Upper lobe of left lung (tissue), 6 donors: ENCODE measurements at regions not wholly inside any gene's neighbourhood (a gene's known extent, or its start where the extent isn't known, plus 50 kb on each side); places are given as distances from the start of the nearest gene placed in this dataset.
"Not testable (repeated sequence)": the region's sequence is repeated elsewhere in the genome, so short reads cannot be mapped to it uniquely, and the experiment has no call there.

Experiments used
- ATAC-seq, 2 donors: fragments of 200-7000 bp; cut with Tn5 transposase; one replicate each; pipeline ENCODE4 v1.9.1; 2022; ENCODE audit warnings: mild to moderate bottlenecking in 2 of 2, moderate library complexity in 2 of 2; ENCODE audit not compliant: low FRiP score in 2 of 2
- DNase-seq, 2 donors: peaks; one replicate each; pipeline ENCODE4 v3.0.0-alpha.2; 2019 to 2020
- H3K27ac ChIP-seq, 4 donors: fragments of 200-600 bp; sonication (generic); one replicate each; pipeline ENCODE4 v1.5.1; 2016 to 2019
- H3K27me3 ChIP-seq, 4 donors: fragments of 200-600 bp; sonication (generic); one replicate each; pipeline ENCODE4 v1.5.1; 2017 to 2019
- H3K36me3 ChIP-seq, 4 donors: fragments of 200-600 bp; sonication (generic); one replicate each; pipeline ENCODE4 v1.5.1; 2016 to 2019
- H3K4me1 ChIP-seq, 4 donors: fragments of 200-600 bp; sonication (generic); one replicate each; pipeline ENCODE4 v1.5.1; 2018 to 2019
- H3K4me3 ChIP-seq, 4 donors: fragments of 200-600 bp; sonication (generic); one replicate each; pipeline ENCODE4 v1.5.1; 2017 to 2019; ENCODE audit warnings: mild to moderate bottlenecking in 2 of 4, moderate library complexity in 1 of 4
- H3K9me3 ChIP-seq, 4 donors: fragments of 200-600 bp; sonication (generic); one replicate each; pipeline ENCODE4 v1.5.1; 2018 to 2019
- CTCF ChIP-seq, 6 experiments: fragments of 450-650 bp in 4 of 6; fragments of 200-600 bp in 2 of 6; sonication (generic) in 2 of 6; IDR thresholded peaks; one replicate each; pipeline ENCODE4 v1.5.1; 2016 to 2019; ENCODE audit warnings: antibody characterized with exemption in 6 of 6
- EP300 ChIP-seq, 4 donors: sonication (generic); formaldehyde crosslinking; IDR thresholded peaks; one replicate each; pipeline ENCODE4 v1.5.1; 2017; ENCODE audit warnings: antibody characterized with exemption in 4 of 4, control low read depth in 2 of 4
- POLR2A ChIP-seq, 4 donors: fragments of 450-650 bp; IDR thresholded peaks; one replicate each; pipeline ENCODE4 v1.5.1; 2016 to 2017; ENCODE audit warnings: antibody characterized with exemption in 4 of 4, mild to moderate bottlenecking in 2 of 4
- POLR2AphosphoS5 ChIP-seq, 2 donors: sonication (generic); formaldehyde crosslinking; IDR thresholded peaks; one replicate each; pipeline ENCODE4 v1.5.1; 2017; ENCODE audit warnings: antibody characterized with exemption in 2 of 2
- WGBS, 2 donors: methylation state at CpG; one replicate each; pipeline ENCODE4 v1.1.5; 2017 to 2018; 5-methylcytosine and 5-hydroxymethylcytosine counted together
- donor health status: DM: no; HTN: no; CAD: no; lungs with moderate emphysema.
- donor health status: DM: no; HTN: yes; CAD: no; lungs with severe emphysema.

- ATAC-seq = no peak
- no peak for DNase-seq
- H3K9me3 ChIP-seq = no peaks in the 10 kb centered on the region
- H3K27ac ChIP-seq = no peak overlapping the region
- no peaks in the 10 kb centered on the region for H3K4me1 ChIP-seq
- no peak for TF ChIP-seq CTCF (IDR thresholded peaks at IDR 0.05)
- no peak for TF ChIP-seq POLR2AphosphoS5 (IDR thresholded peaks at IDR 0.05)
- no peak for TF ChIP-seq EP300 (IDR thresholded peaks at IDR 0.05)
- TF ChIP-seq POLR2A (IDR thresholded peaks at IDR 0.05) = no peak
- H3K36me3 ChIP-seq = no peaks in the 10 kb centered on the region
- H3K27me3 ChIP-seq = no peaks in the 10 kb centered on the region
- WGBS, 2 donors = 55 to 70% methylated on average over 4 of the region's 4 CpGs
- H3K4me3 ChIP-seq = no peak overlapping the region
Observed at GRCh38 chr2:117330641-117331040, 483.9 kb upstream of the DDX18 start.

- ATAC-seq (no peak), DNase-seq (no peak)
- no peak overlapping the region for H3K4me3 ChIP-seq
- H3K36me3 ChIP-seq = no peaks in the 10 kb centered on the region
- no peak for TF ChIP-seq CTCF (IDR thresholded peaks at IDR 0.05)
- TF ChIP-seq POLR2AphosphoS5 (IDR thresholded peaks at IDR 0.05) = no peak
- no peak for TF ChIP-seq EP300 (IDR thresholded peaks at IDR 0.05)
- no peak for TF ChIP-seq POLR2A (IDR thresholded peaks at IDR 0.05)
- H3K27me3 ChIP-seq = no peaks in the 10 kb centered on the region
- no peaks in the 10 kb centered on the region for H3K4me1 ChIP-seq
- no peaks in the 10 kb centered on the region for H3K9me3 ChIP-seq
- H3K27ac ChIP-seq = no peak overlapping the region
- WGBS, 2 donors = 91 to 93% methylated on average over 3 of the region's 3 CpGs
Observed at GRCh38 chr2:117335967-117336366, 478.5 kb upstream of the DDX18 start.

- 61 to 79% methylated on average over 4 of the region's 4 CpGs for WGBS, 2 donors
- H3K27ac ChIP-seq = no peak overlapping the region
- DNase-seq (no peak), ATAC-seq (no peak)
- H3K4me1 ChIP-seq = no peaks in the 10 kb centered on the region
- H3K9me3 ChIP-seq = no peaks in the 10 kb centered on the region
- TF ChIP-seq EP300 (IDR thresholded peaks at IDR 0.05) = no peak
- TF ChIP-seq POLR2A (IDR thresholded peaks at IDR 0.05) = no peak
- no peak for TF ChIP-seq POLR2AphosphoS5 (IDR thresholded peaks at IDR 0.05)
- no peak overlapping the region for H3K4me3 ChIP-seq
- H3K27me3 ChIP-seq = no peaks in the 10 kb centered on the region
- no peaks in the 10 kb centered on the region for H3K36me3 ChIP-seq
Observed at GRCh38 chr2:117336496-117336895, 478.0 kb upstream of the DDX18 start.

GRCh38 chr2:117337981-117338380 is 476.5 kb upstream of the DDX18 start:
- H3K27me3 ChIP-seq, H3K27ac ChIP-seq, H3K36me3 ChIP-seq, H3K4me1 ChIP-seq, H3K9me3 ChIP-seq, DNase-seq, ATAC-seq, H3K4me3 ChIP-seq: not testable (repeated sequence)
- 64 to 79% methylated on average over 3 of the region's 3 CpGs for WGBS, 2 donors

GRCh38 chr2:117339980-117340379 is 474.5 kb upstream of the DDX18 start:
- DNase-seq (no peak), ATAC-seq (no peak)
- Histone ChIP-seq H3K27ac (no peak overlapping the region), H3K4me1 (no peaks in the 10 kb centered on the region), H3K36me3 (no peaks in the 10 kb centered on the region), H3K4me3 (no peak overlapping the region), H3K9me3 (no peaks in the 10 kb centered on the region), H3K27me3 (no peaks in the 10 kb centered on the region)
- 80 to 81% methylated on average over 3 of the region's 3 CpGs for WGBS, 2 donors
- no peak for TF ChIP-seq POLR2A (IDR thresholded peaks at IDR 0.05)
- TF ChIP-seq EP300 (IDR thresholded peaks at IDR 0.05) = no peak
- no peak for TF ChIP-seq CTCF (IDR thresholded peaks at IDR 0.05)
- no peak for TF ChIP-seq POLR2AphosphoS5 (IDR thresholded peaks at IDR 0.05)

- WGBS, 2 donors = 75 to 79% methylated on average over 5 of the region's 5 CpGs
- no peaks in the 10 kb centered on the region for H3K9me3 ChIP-seq
Observed at GRCh38 chr2:117341690-117342089, 472.8 kb upstream of the DDX18 start.

More at GRCh38 chr2:117341690-117342089, 472.8 kb upstream of the DDX18 start:
- H3K27ac ChIP-seq = no peak overlapping the region
- H3K27me3 ChIP-seq = no peaks in the 10 kb centered on the region
- no peak overlapping the region for H3K4me3 ChIP-seq
- ATAC-seq (no peak), DNase-seq (no peak)
- no peaks in the 10 kb centered on the region for H3K4me1 ChIP-seq
- no peak for TF ChIP-seq POLR2A (IDR thresholded peaks at IDR 0.05)
- TF ChIP-seq CTCF (IDR thresholded peaks at IDR 0.05) = no peak
- no peak for TF ChIP-seq POLR2AphosphoS5 (IDR thresholded peaks at IDR 0.05)
- TF ChIP-seq EP300 (IDR thresholded peaks at IDR 0.05) = no peak
- H3K36me3 ChIP-seq = no peaks in the 10 kb centered on the region
